Upper lobe of left lung (tissue), 6 donors: ENCODE measurements at regions not wholly inside any gene's neighbourhood (a gene's known extent, or its start where the extent isn't known, plus 50 kb on each side); places are given as distances from the start of the nearest gene placed in this dataset.
A peak's percentile ranks its signal among the peaks of the same experiment; 100 is the strongest.
"Not testable (repeated sequence)": the region's sequence is repeated elsewhere in the genome, so short reads cannot be mapped to it uniquely, and the experiment has no call there.

Experiments
- ATAC-seq, 2 donors: fragments of 200-7000 bp; cut with Tn5 transposase; one replicate each; pipeline ENCODE4 v1.9.1; 2022; ENCODE audit warnings: mild to moderate bottlenecking in 2 of 2, moderate library complexity in 2 of 2; ENCODE audit not compliant: low FRiP score in 2 of 2
- DNase-seq, 2 donors: peaks; one replicate each; pipeline ENCODE4 v3.0.0-alpha.2; 2019 to 2020
- H3K27ac ChIP-seq, 4 donors: fragments of 200-600 bp; sonication (generic); one replicate each; pipeline ENCODE4 v1.5.1; 2016 to 2019
- H3K27me3 ChIP-seq, 4 donors: fragments of 200-600 bp; sonication (generic); one replicate each; pipeline ENCODE4 v1.5.1; 2017 to 2019
- H3K36me3 ChIP-seq, 4 donors: fragments of 200-600 bp; sonication (generic); one replicate each; pipeline ENCODE4 v1.5.1; 2016 to 2019
- H3K4me1 ChIP-seq, 4 donors: fragments of 200-600 bp; sonication (generic); one replicate each; pipeline ENCODE4 v1.5.1; 2018 to 2019
- H3K4me3 ChIP-seq, 4 donors: fragments of 200-600 bp; sonication (generic); one replicate each; pipeline ENCODE4 v1.5.1; 2017 to 2019; ENCODE audit warnings: mild to moderate bottlenecking in 2 of 4, moderate library complexity in 1 of 4
- H3K9me3 ChIP-seq, 4 donors: fragments of 200-600 bp; sonication (generic); one replicate each; pipeline ENCODE4 v1.5.1; 2018 to 2019
- CTCF ChIP-seq, 6 experiments: fragments of 450-650 bp in 4 of 6; fragments of 200-600 bp in 2 of 6; sonication (generic) in 2 of 6; IDR thresholded peaks; one replicate each; pipeline ENCODE4 v1.5.1; 2016 to 2019; ENCODE audit warnings: antibody characterized with exemption in 6 of 6
- EP300 ChIP-seq, 4 donors: sonication (generic); formaldehyde crosslinking; IDR thresholded peaks; one replicate each; pipeline ENCODE4 v1.5.1; 2017; ENCODE audit warnings: antibody characterized with exemption in 4 of 4, control low read depth in 2 of 4
- POLR2A ChIP-seq, 4 donors: fragments of 450-650 bp; IDR thresholded peaks; one replicate each; pipeline ENCODE4 v1.5.1; 2016 to 2017; ENCODE audit warnings: antibody characterized with exemption in 4 of 4, mild to moderate bottlenecking in 2 of 4
- POLR2AphosphoS5 ChIP-seq, 2 donors: sonication (generic); formaldehyde crosslinking; IDR thresholded peaks; one replicate each; pipeline ENCODE4 v1.5.1; 2017; ENCODE audit warnings: antibody characterized with exemption in 2 of 2
- WGBS, 2 donors: methylation state at CpG; one replicate each; pipeline ENCODE4 v1.1.5; 2017 to 2018; 5-methylcytosine and 5-hydroxymethylcytosine counted together
- small RNA-seq, 4 donors: library from RNA; depleted of rRNA; stranded (forward); fragments of <200 nt; gene quantifications; one replicate each; pipeline ENCODE3, GENCODE V24; 2016
- donor health status: DM: no; HTN: no; CAD: no; lungs with moderate emphysema.
- donor health status: DM: no; HTN: yes; CAD: no; lungs with severe emphysema.

- Histone ChIP-seq H3K4me3 (no peak overlapping the region), H3K27me3 (no peaks in the 10 kb centered on the region), H3K9me3 (no peaks in the 10 kb centered on the region), H3K4me1 (no peaks in the 10 kb centered on the region), H3K27ac (peak overlapping the region in 1 of 4 donors; percentile 23), H3K36me3 (no peaks in the 10 kb centered on the region)
- DNase-seq (no peak), ATAC-seq (peak in 1 of 2 donors; percentile 72)
- TF ChIP-seq POLR2A (IDR thresholded peaks at IDR 0.05) (no peak), CTCF (IDR thresholded peaks at IDR 0.05) (no peak), POLR2AphosphoS5 (IDR thresholded peaks at IDR 0.05) (no peak), EP300 (IDR thresholded peaks at IDR 0.05) (no peak)
- 64 to 73% methylated on average over 6 of the region's 6 CpGs for WGBS, 2 donors
Observed at GRCh38 chr4:112085156-112086035, 59.9 kb upstream of the FAM241A start.

- H3K27ac ChIP-seq: no peak overlapping the region
- H3K27me3 ChIP-seq: no peaks in the 10 kb centered on the region
- no peak overlapping the region for H3K4me3 ChIP-seq
- no peak for TF ChIP-seq POLR2AphosphoS5 (IDR thresholded peaks at IDR 0.05)
- no peak for TF ChIP-seq EP300 (IDR thresholded peaks at IDR 0.05)
- no peak for TF ChIP-seq POLR2A (IDR thresholded peaks at IDR 0.05)
- no peak for TF ChIP-seq CTCF (IDR thresholded peaks at IDR 0.05)
- no peaks in the 10 kb centered on the region for H3K9me3 ChIP-seq
- ATAC-seq (no peak), DNase-seq (no peak)
- H3K4me1 ChIP-seq: no peaks in the 10 kb centered on the region
- H3K36me3 ChIP-seq: no peaks in the 10 kb centered on the region
Observed at GRCh38 chr4:112086036-112086434, 59.2 kb upstream of the FAM241A start.

- H3K4me3 ChIP-seq, H3K27me3 ChIP-seq, H3K27ac ChIP-seq, ATAC-seq, H3K36me3 ChIP-seq, H3K4me1 ChIP-seq, DNase-seq, H3K9me3 ChIP-seq: not testable (repeated sequence)
- WGBS, 2 donors: 83 to 87% methylated on average over 17 of the region's 17 CpGs
Observed at GRCh38 chr4:112086661-112087060, 58.6 kb upstream of the FAM241A start.

GRCh38 chr4:112092330-112092729 is 52.9 kb upstream of the FAM241A start:
- 83 to 84% methylated on average over 2 of the region's 2 CpGs for WGBS, 2 donors
- not testable (repeated sequence) for ATAC-seq, H3K36me3 ChIP-seq

GRCh38 chr4:112093636-112094202 is 51.5 kb upstream of the FAM241A start:
- no peaks in the 10 kb centered on the region for H3K4me1 ChIP-seq
- TF ChIP-seq POLR2A (IDR thresholded peaks at IDR 0.05): no peak
- TF ChIP-seq POLR2AphosphoS5 (IDR thresholded peaks at IDR 0.05): no peak
- ATAC-seq: no peak
- H3K9me3 ChIP-seq: no peaks in the 10 kb centered on the region
- H3K36me3 ChIP-seq: no peaks in the 10 kb centered on the region
- H3K27ac ChIP-seq: no peak overlapping the region
- DNase-seq: no peak
- no peak overlapping the region for H3K4me3 ChIP-seq
- 88 to 95% methylated on average over 3 of the region's 3 CpGs for WGBS, 2 donors
- no peaks in the 10 kb centered on the region for H3K27me3 ChIP-seq

More at GRCh38 chr4:112092330-112092729, 52.9 kb upstream of the FAM241A start:
- H3K9me3 ChIP-seq, H3K4me3 ChIP-seq, H3K4me1 ChIP-seq, DNase-seq, H3K27ac ChIP-seq, H3K27me3 ChIP-seq: not testable (repeated sequence)

- H3K36me3 ChIP-seq: no peaks in the 10 kb centered on the region
- WGBS, 2 donors: 80 to 89% methylated on average over 1 of the region's 1 CpG
- no peaks in the 10 kb centered on the region for H3K4me1 ChIP-seq
- ATAC-seq (no peak), DNase-seq (no peak)
- H3K4me3 ChIP-seq: no peak overlapping the region
- H3K27ac ChIP-seq: no peak overlapping the region
- no peaks in the 10 kb centered on the region for H3K9me3 ChIP-seq
- TF ChIP-seq CTCF (IDR thresholded peaks at IDR 0.05): no peak
- TF ChIP-seq POLR2A (IDR thresholded peaks at IDR 0.05): no peak
- TF ChIP-seq EP300 (IDR thresholded peaks at IDR 0.05): no peak
- H3K27me3 ChIP-seq: no peaks in the 10 kb centered on the region
Observed at GRCh38 chr4:112094330-112094729, 50.9 kb upstream of the FAM241A start.

Small RNA genes lying in the stretch of these regions (small RNA-seq; reads per million reads assigned to genes)
- gene MIR297 (0 reads per million in 4 donors), gene RNU6-289P (0 reads per million in 4 donors)
